HEK293T (cell line): ENCODE measurements at regions not wholly inside any gene's neighbourhood (a gene's known extent, or its start where the extent isn't known, plus 50 kb on each side); places are given as distances from the start of the nearest gene placed in this dataset.

Experiments
- CTCF ChIA-PET: fragments of 350-600 bp; formaldehyde crosslinking; extraction: SDS; loops from one replicate; lab custom pipeline; 2021; ENCODE audit warnings: antibody characterized with exemption, inconsistent platforms; lab: Yijun Ruan, JAX
- POLR2A ChIA-PET: fragments of 350-600 bp; formaldehyde crosslinking; extraction: SDS; loops from one replicate; lab custom pipeline; 2020; ENCODE audit warnings: antibody characterized with exemption, inconsistent platforms; lab: Yijun Ruan, JAX
- DNase-seq: peaks from one replicate; pipeline ENCODE4 v3.0.0; 2012; ENCODE audit warnings: mixed read lengths; ENCODE audit errors: extremely low spot score
- ARNT ChIP-seq: fragments of 450-650 bp; IDR thresholded peaks from 2 replicates; pipeline ENCODE4 v1.6.1; 2017; ENCODE audit warnings: mild to moderate bottlenecking
- BHLHE40 ChIP-seq: fragments of 450-650 bp; IDR thresholded peaks from 2 replicates; pipeline ENCODE4 v1.6.1; 2016; ENCODE audit warnings: mild to moderate bottlenecking, moderate library complexity, borderline replicate concordance
- CTBP1 ChIP-seq: fragments of 450-650 bp; IDR thresholded peaks from 2 replicates; pipeline ENCODE4 v1.6.1; 2016; ENCODE audit warnings: borderline replicate concordance
- ELF4 ChIP-seq: fragments of 450-650 bp; IDR thresholded peaks from 2 replicates; pipeline ENCODE4 v1.6.1; 2017; ENCODE audit warnings: antibody characterized with exemption
- FOXA1 ChIP-seq: fragments of 450-650 bp; IDR thresholded peaks from 2 replicates; pipeline ENCODE4 v1.6.1; 2016; ENCODE audit warnings: mild to moderate bottlenecking
- FOXK2 ChIP-seq: fragments of 450-650 bp; IDR thresholded peaks from 2 replicates; pipeline ENCODE4 v1.6.1; 2016; ENCODE audit warnings: mild to moderate bottlenecking
- FOXM1 ChIP-seq: fragments of 450-650 bp; IDR thresholded peaks from 2 replicates; pipeline ENCODE4 v1.6.1; 2017; ENCODE audit warnings: mild to moderate bottlenecking, borderline replicate concordance
- HDGF ChIP-seq: fragments of 450-650 bp; IDR thresholded peaks from 2 replicates; pipeline ENCODE4 v1.6.1; 2017; ENCODE audit warnings: antibody characterized with exemption, borderline replicate concordance
- L3MBTL2 ChIP-seq: fragments of 450-650 bp; conservative IDR thresholded peaks from 2 replicates; pipeline ENCODE4 v1.6.1; 2016; ENCODE audit warnings: mild to moderate bottlenecking
- LEF1 ChIP-seq: fragments of 450-650 bp; IDR thresholded peaks from 2 replicates; pipeline ENCODE4 v1.6.1; 2017; ENCODE audit warnings: mild to moderate bottlenecking, borderline replicate concordance
- NFRKB ChIP-seq: fragments of 450-650 bp; IDR thresholded peaks from 2 replicates; pipeline ENCODE4 v1.6.1; 2016; ENCODE audit warnings: mild to moderate bottlenecking, moderate library complexity
- SP1 ChIP-seq: fragments of 450-650 bp; IDR thresholded peaks from 2 replicates; pipeline ENCODE4 v1.6.1; 2017
- SUZ12 ChIP-seq: fragments of 450-650 bp; IDR thresholded peaks from 2 replicates; pipeline ENCODE4 v1.6.1; 2016; ENCODE audit warnings: mild to moderate bottlenecking
- TARDBP ChIP-seq: fragments of 450-650 bp; IDR thresholded peaks from 2 replicates; pipeline ENCODE4 v1.6.1; 2016
- ZNF384 ChIP-seq: fragments of 450-650 bp; IDR thresholded peaks from 2 replicates; pipeline ENCODE4 v1.6.1; 2016
- TF ChIP-seq, protein P1 (sequence below): fragments of 450-650 bp; IDR thresholded peaks from 2 replicates; pipeline ENCODE4 v1.6.1; 2016

DNA sequence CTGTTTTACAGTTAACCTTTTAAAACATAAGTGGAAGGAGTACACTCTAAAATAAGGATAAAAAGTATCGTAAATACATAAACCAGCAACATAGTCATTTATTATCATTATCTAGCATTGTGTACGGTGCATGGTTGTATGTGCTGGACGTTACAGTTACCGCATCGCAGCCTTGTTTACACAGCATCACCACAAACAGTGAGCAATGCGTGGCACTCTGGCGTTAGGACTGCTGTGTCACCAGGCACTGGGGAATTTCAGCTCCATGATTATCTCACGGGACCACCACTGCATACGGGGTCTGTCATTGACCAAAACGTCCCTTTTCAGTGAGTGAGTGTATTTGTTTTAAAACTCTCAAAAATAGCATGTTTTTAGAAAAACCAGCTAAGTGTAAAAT lies 103.0 kb upstream of the SNTG2 start:
- ChIA-PET POLR2A (no interaction called here), CTCF (interaction anchor here (0.6 kb wide), 2 partner anchors 12 to 127 kb away, joined by 3 read pairs; no protein-coding TSS in a partner anchor)
- no peak for TF ChIP-seq FOXA1
- TF ChIP-seq SP1: no peak
- no peak for TF ChIP-seq ZNF384
- no peak for TF ChIP-seq HDGF
- no peak for TF ChIP-seq L3MBTL2
- TF ChIP-seq FOXM1: no peak
- TF ChIP-seq BHLHE40: no peak
- no peak for DNase-seq

DNA sequence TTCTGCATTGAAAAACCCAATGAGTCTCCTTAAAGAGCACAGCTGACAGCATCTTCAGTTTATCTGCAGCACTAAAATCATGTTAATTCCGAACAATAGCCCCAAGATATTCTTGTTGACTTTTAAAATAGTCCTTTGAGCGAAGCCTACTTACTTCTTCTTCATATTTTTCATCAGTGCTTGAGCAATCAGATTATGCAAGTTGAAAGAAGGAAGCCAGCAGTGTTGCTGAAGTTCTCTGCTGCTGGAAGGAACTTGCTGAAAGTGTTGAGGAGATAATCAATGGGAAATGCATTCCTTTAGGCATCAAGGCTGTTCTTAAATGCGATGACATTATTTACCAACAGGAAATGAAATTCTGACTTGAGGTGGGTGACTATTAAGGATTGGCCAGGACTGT lies 105.9 kb upstream of the SNTG2 start:
- no peak for DNase-seq
- ChIA-PET CTCF (no interaction called here), POLR2A (no interaction called here)
- no peak for TF ChIP-seq NFRKB

DNA sequence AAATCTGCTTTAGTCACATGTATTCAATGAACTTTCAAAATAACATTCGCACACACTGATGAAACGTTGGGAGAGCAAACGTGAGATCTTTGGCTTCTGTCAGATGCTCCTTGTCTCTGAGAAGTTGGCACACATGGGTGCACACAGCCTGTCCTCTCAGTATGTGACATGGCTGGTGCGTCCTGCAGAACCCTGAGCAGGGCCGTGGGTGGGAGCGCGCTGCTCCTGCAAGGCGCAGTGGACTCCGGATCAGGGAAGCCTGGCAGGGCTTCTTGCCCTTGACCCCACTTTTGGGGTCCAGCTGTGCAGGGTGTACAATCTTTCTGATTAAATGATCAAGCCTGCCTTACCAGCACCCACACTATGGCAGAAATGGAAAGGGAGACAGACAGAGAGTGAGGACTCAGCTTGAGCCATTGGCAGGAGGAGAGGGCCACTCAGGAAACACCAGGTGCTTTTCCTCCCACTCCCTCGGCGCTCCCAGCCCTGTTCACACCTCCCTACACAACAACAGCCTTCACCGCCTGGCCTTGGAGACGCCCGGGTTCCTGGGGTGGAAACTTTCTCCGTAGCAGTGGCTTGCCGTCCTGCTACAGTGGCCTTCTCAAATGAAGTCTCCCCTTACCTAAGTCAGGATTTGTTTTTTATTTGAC lies 108.4 kb upstream of the SNTG2 start:
- no peak for TF ChIP-seq FOXK2
- no peak for TF ChIP-seq TARDBP
- no peak for TF ChIP-seq ARNT
- TF ChIP-seq LEF1: no peak
- TF ChIP-seq SP1: no peak
- no peak for TF ChIP-seq BHLHE40
- no peak for TF ChIP-seq HDGF
- no peak for TF ChIP-seq ZNF384
- TF ChIP-seq NFRKB: no peak
- TF ChIP-seq L3MBTL2: no peak
- TF ChIP-seq FOXM1: no peak
- ChIA-PET POLR2A (no interaction called here), CTCF (no interaction called here)
- DNase-seq: no peak

DNA sequence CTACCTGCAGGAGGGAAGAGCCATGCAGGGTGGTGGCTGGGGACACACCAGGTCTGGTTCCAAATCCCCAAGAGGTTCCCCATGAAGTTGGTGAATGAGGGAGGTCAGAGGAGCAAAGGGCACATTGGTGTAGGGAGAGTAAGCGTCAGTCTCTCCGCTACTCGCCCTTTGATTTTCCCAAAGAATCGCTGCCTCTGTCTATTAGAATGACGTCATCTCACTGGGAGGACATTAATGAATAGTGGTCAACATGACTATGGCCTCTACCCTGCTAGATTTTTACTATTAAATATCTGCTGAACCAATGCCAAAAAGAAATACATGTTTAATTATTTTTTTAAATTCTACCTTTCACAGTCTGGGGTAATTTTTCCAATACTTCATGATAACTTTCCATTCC lies 109.6 kb upstream of the SNTG2 start:
- no peak for DNase-seq
- ChIA-PET CTCF (no interaction called here), POLR2A (no interaction called here)
- TF ChIP-seq NFRKB (no peak), SP1 (no peak), HDGF (no peak), FOXA1 (no peak), LEF1 (no peak), ELF4 (no peak), ZNF384 (no peak), CTBP1 (no peak), FOXK2 (no peak), L3MBTL2 (no peak), TARDBP (no peak), ARNT (no peak), BHLHE40 (no peak), SUZ12 (no peak), FOXM1 (no peak)
- TF ChIP-seq, protein P1, sequence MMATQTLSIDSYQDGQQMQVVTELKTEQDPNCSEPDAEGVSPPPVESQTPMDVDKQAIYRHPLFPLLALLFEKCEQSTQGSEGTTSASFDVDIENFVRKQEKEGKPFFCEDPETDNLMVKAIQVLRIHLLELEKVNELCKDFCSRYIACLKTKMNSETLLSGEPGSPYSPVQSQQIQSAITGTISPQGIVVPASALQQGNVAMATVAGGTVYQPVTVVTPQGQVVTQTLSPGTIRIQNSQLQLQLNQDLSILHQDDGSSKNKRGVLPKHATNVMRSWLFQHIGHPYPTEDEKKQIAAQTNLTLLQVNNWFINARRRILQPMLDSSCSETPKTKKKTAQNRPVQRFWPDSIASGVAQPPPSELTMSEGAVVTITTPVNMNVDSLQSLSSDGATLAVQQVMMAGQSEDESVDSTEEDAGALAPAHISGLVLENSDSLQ: no peak

DNA sequence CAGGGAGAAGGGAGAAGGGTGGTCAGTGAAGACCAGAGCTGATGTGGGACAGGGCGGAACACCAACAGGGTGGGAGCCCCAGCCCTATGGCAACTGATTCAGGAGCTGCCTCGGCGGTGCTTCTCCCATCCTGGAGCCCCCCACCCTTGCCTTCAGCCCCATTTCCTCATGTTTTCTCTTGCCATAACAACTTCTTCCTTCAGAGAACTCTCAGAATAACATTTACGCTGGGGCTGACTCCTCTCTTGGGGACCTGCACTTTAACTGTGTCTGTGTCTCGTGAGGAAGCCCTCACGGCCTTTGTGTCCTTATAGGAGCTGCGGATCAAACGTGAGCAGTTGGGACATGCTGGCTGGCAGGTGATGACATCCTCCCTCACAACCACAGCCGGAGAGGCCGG lies 116.4 kb upstream of the SNTG2 start:
- POLR2A ChIA-PET: no interaction called here
- CTCF ChIA-PET: no interaction called here
- DNase-seq: no peak
- TF ChIP-seq FOXM1: no peak
- TF ChIP-seq SUZ12: no peak

DNA sequence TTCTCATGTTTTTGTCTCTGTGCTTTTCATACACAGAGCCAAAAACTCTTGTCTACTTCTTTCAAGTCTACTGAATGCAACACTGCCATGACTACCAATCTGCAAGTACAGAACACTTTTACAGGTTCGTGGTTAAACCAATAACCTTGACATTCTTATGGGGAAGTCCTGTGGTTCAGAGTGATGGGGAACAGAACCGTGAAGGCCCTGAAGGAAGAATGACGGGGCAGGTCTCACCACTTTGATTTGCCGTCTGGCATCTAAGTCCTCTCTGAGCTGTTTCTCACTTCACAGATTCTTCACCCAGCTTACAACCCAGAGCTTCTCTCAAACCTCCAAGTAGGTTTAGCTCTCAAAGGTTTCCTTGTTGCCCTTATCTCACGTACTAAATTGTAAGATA lies 117.5 kb upstream of the SNTG2 start:
- ChIA-PET POLR2A (no interaction called here), CTCF (no interaction called here)
- no peak for TF ChIP-seq FOXM1
- no peak for TF ChIP-seq SP1
- no peak for TF ChIP-seq LEF1
- TF ChIP-seq, protein P1: no peak
- TF ChIP-seq L3MBTL2: no peak
- no peak for TF ChIP-seq CTBP1
- no peak for TF ChIP-seq BHLHE40
- TF ChIP-seq TARDBP: no peak
- TF ChIP-seq HDGF: no peak
- no peak for DNase-seq

DNA sequence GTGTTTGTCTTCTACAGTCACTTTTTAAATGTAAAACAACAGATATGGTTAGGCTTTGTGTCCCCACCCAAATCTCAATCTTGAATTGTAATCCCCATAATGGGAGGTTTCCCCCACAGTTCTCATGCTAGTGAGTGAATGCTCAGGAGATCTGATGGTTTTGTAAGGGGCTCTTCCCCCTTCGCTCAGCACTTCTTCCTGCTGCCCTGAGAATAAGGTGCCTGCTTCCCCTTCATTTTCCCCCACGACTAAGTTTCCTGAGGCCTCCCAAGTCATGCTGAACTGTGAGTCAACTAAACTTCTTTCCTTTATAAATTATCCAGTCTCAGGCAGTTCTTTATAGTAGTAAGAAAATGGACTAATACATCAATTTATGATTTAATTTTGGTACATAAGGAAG lies 118.0 kb upstream of the SNTG2 start:
- POLR2A ChIA-PET: no interaction called here
- DNase-seq: no peak
- TF ChIP-seq LEF1: no peak
- no peak for TF ChIP-seq ZNF384
- TF ChIP-seq FOXM1: no peak
- TF ChIP-seq CTBP1: no peak
- no peak for TF ChIP-seq SUZ12
- no peak for TF ChIP-seq TARDBP
- TF ChIP-seq HDGF: no peak
- no peak for TF ChIP-seq BHLHE40
- no peak for TF ChIP-seq FOXK2
- CTCF ChIA-PET: no interaction called here
